Peyer's patch (tissue), 4 donors: ENCODE measurements at regions not wholly inside any gene's neighbourhood (a gene's known extent, or its start where the extent isn't known, plus 50 kb on each side); places are given as distances from the start of the nearest gene placed in this dataset.
A peak's percentile ranks its signal among the peaks of the same experiment; 100 is the strongest.

Experiments
- DNase-seq, 3 donors: peaks; one replicate each; pipeline ENCODE4 v3.0.0-alpha.2; 2017 to 2019
- H3K27ac ChIP-seq, 4 donors: fragments of 200-600 bp; sonication (generic); one replicate each; pipeline ENCODE4 v1.5.1; 2016 to 2019
- H3K27me3 ChIP-seq, 2 donors: fragments of 200-600 bp; sonication (generic); one replicate each; pipeline ENCODE4 v1.5.1; 2019
- H3K36me3 ChIP-seq, 3 donors: fragments of 200-600 bp; sonication (generic); one replicate each; pipeline ENCODE4 v1.5.1; 2016 to 2019
- H3K4me1 ChIP-seq, 4 donors: fragments of 200-600 bp; sonication (generic); one replicate each; pipeline ENCODE4 v1.5.1; 2016 to 2019
- H3K4me3 ChIP-seq, 4 donors: fragments of 200-600 bp; sonication (generic); 1 replicate in 3 of 4; 2 replicates in 1 of 4; pipeline ENCODE4 v1.5.1; 2016 to 2019; ENCODE audit warnings: mild to moderate bottlenecking in 1 of 4
- H3K9me3 ChIP-seq, 4 donors: fragments of 200-600 bp; sonication (generic); one replicate each; pipeline ENCODE4 v1.5.1; 2016 to 2019; ENCODE audit warnings: mild to moderate bottlenecking in 1 of 4
- POLR2A ChIP-seq, 2 donors: fragments of 450-650 bp; IDR thresholded peaks; one replicate each; pipeline ENCODE4 v1.5.1; 2017; ENCODE audit warnings: antibody characterized with exemption in 2 of 2, mild to moderate bottlenecking in 2 of 2, moderate library complexity in 2 of 2
- TF ChIP-seq, protein P1 (sequence below), 6 experiments: fragments of 450-650 bp in 4 of 6; fragments of 200-600 bp in 2 of 6; sonication (generic) in 1 of 6; IDR thresholded peaks; one replicate each; pipeline ENCODE4 v1.5.1; 2017 to 2019; ENCODE audit warnings: antibody characterized with exemption in 6 of 6, mild to moderate bottlenecking in 3 of 6, moderate library complexity in 1 of 6

DNA sequence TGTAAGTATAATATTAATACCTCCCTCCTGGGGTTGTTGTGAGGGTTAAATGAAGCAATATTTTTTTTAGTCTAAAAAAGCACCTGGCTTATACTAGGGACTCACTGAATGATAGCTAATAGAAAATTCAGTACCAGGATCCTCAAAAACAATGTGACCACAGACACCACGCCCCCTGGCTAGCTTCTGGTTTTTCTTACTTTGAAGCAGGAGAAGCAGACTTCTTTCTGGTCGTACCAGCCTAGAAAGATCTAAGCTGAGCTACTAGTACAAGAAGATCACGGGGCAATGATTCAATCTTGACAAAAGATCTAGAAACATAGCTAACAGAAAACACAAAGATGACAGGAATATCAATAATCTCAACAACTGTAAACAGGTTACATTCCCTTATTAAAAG is 218.5 kb upstream of the SLC30A5 start:
- DNase-seq = no peak
- Histone ChIP-seq H3K27ac (no peak overlapping the region), H3K4me3 (no peak overlapping the region), H3K4me1 (no peaks in the 10 kb centered on the region), H3K9me3 (no peaks in the 10 kb centered on the region), H3K36me3 (no peaks in the 10 kb centered on the region), H3K27me3 (no peaks in the 10 kb centered on the region)
- no peak for TF ChIP-seq POLR2A (IDR thresholded peaks at IDR 0.05)
- TF ChIP-seq, protein P1, sequence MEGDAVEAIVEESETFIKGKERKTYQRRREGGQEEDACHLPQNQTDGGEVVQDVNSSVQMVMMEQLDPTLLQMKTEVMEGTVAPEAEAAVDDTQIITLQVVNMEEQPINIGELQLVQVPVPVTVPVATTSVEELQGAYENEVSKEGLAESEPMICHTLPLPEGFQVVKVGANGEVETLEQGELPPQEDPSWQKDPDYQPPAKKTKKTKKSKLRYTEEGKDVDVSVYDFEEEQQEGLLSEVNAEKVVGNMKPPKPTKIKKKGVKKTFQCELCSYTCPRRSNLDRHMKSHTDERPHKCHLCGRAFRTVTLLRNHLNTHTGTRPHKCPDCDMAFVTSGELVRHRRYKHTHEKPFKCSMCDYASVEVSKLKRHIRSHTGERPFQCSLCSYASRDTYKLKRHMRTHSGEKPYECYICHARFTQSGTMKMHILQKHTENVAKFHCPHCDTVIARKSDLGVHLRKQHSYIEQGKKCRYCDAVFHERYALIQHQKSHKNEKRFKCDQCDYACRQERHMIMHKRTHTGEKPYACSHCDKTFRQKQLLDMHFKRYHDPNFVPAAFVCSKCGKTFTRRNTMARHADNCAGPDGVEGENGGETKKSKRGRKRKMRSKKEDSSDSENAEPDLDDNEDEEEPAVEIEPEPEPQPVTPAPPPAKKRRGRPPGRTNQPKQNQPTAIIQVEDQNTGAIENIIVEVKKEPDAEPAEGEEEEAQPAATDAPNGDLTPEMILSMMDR (IDR thresholded peaks at IDR 0.05) = no peak

DNA sequence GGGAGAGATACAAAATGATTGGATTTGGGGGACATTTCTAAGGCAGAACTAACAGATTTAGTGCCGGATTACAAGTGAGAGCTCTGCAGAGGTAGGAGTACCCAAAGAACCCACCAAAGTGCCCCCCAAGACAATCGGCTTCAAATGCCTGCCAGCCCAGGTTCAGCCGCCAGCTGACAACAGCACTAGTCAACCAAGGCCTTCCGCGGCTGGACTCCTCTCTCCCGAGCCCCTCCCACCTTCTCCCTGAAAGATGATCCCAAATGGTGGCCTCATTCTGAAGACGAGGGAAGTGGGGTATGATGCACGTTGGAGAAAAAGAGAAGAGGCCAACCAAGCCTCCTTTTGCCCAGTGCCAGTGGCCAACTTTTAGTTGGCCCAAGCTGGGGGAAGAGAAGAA is 210.4 kb upstream of the SLC30A5 start:
- no peaks in the 10 kb centered on the region for H3K9me3 ChIP-seq
- DNase-seq = no peak
- no peaks in the 10 kb centered on the region for H3K36me3 ChIP-seq
- no peaks in the 10 kb centered on the region for H3K4me1 ChIP-seq
- TF ChIP-seq, protein P1 (IDR thresholded peaks at IDR 0.05) = no peak
- TF ChIP-seq POLR2A (IDR thresholded peaks at IDR 0.05) = no peak
- no peak overlapping the region for H3K27ac ChIP-seq
- H3K27me3 ChIP-seq = no peaks in the 10 kb centered on the region
- no peak overlapping the region for H3K4me3 ChIP-seq

DNA sequence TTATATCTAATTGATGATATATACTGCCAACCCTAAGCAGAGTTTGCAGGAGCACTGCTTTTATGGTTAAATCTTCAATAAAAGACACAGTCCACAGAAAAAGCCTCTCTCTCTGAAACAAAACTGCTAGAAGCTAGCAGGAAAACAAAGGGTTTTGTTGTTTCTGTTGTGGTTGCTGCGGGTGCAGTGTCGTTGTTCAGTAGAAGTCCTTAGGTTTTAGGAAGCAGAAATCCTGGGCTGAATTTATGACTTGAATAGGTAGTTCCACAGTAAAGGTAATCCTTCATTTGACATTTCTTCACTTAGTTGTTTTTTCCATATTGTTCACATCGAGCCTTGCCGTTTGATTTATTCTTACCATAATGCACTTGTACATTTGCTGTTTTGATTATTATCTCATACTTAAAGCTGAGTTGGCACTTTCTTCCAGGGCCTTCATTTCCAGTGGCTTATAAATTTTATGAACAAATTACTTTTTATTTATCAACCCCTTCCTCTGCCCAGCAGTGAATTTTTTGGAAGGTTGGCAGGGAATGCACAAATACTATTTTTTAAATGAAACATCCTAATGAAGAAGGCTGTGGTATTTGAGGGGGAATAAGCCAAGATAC is 209.6 kb upstream of the SLC30A5 start:
- H3K9me3 ChIP-seq = no peaks in the 10 kb centered on the region
- DNase-seq = no peak
- H3K4me3 ChIP-seq = no peak overlapping the region
- H3K36me3 ChIP-seq = no peaks in the 10 kb centered on the region
- TF ChIP-seq POLR2A (IDR thresholded peaks at IDR 0.05) = no peak
- TF ChIP-seq, protein P1 (IDR thresholded peaks at IDR 0.05) = no peak
- no peaks in the 10 kb centered on the region for H3K27me3 ChIP-seq
- no peak overlapping the region for H3K27ac ChIP-seq
- no peaks in the 10 kb centered on the region for H3K4me1 ChIP-seq

DNA sequence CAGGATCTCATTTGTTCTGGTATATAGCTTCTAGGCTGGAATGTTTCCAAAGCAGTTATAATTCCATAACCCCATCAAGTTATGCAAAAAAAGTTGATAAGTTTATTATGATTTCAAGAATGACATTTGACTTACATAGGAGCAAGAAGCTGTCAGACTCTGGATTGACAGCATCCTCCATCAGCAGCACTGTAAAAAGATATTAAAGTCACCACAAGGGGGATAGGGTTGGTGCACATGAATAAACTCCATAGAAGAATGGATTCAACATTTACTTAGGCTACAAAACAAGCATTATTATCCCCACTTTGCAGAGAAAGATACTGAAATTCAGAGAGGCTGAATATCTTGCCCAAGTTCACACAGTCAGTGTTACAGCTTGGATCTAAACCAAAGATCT is 208.9 kb upstream of the SLC30A5 start:
- no peaks in the 10 kb centered on the region for H3K36me3 ChIP-seq
- no peak for TF ChIP-seq POLR2A (IDR thresholded peaks at IDR 0.05)
- TF ChIP-seq, protein P1 (IDR thresholded peaks at IDR 0.05) = peak in 3 of 6 experiments; percentile 14 to 22 (median 16)
- no peaks in the 10 kb centered on the region for H3K4me1 ChIP-seq
- H3K27ac ChIP-seq = no peak overlapping the region
- H3K4me3 ChIP-seq = no peak overlapping the region
- H3K9me3 ChIP-seq = no peaks in the 10 kb centered on the region
- DNase-seq = no peak
- H3K27me3 ChIP-seq = no peaks in the 10 kb centered on the region

DNA sequence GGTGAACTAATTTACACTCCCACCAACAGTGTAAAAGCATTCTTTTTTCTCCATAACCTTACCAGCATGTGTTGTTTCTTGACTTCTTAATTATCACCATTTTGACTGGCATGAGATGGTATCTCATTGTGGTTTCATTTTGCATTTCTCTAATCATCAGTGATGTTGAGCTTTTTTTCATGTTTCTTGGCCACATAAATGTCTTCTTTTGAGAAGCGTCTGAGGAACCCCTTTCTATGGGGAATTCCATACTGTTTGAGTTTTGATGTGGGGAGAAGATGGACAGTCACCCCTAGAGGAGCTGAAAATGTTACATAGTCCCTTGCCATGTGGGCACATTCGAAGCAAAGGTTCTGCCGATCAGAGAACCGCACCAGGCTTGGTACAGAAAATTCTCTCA is 207.0 kb upstream of the SLC30A5 start:
- Histone ChIP-seq H3K27ac (no peak overlapping the region), H3K4me3 (no peak overlapping the region), H3K36me3 (no peaks in the 10 kb centered on the region), H3K27me3 (no peaks in the 10 kb centered on the region), H3K9me3 (no peaks in the 10 kb centered on the region), H3K4me1 (no peaks in the 10 kb centered on the region)
- no peak for TF ChIP-seq POLR2A (IDR thresholded peaks at IDR 0.05)
- TF ChIP-seq, protein P1 (IDR thresholded peaks at IDR 0.05) = no peak
- DNase-seq = no peak

DNA sequence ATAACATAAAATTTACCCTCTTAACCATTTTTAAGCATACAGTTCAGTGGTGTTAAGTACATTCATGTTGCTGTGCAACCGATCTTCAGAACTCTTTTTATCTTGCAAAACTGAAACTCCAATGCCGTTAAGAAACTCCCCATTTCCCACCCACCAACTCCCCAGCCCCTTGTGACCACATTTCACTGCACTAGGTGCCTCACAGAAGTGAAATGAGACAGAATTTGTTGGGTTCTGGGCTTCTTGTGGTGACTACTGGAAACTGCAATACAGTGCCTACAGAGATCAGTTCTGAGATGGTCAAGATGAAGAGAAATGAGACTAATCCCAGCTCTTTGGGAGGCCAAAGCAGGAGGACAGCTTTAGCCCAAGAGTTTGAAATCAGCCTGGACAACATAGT is 202.1 kb upstream of the SLC30A5 start:
- Histone ChIP-seq H3K27ac (no peak overlapping the region), H3K27me3 (no peaks in the 10 kb centered on the region), H3K36me3 (no peaks in the 10 kb centered on the region), H3K4me3 (no peak overlapping the region), H3K9me3 (no peaks in the 10 kb centered on the region), H3K4me1 (no peaks in the 10 kb centered on the region)
- TF ChIP-seq POLR2A (IDR thresholded peaks at IDR 0.05) = no peak
- TF ChIP-seq, protein P1 (IDR thresholded peaks at IDR 0.05) = no peak
- no peak for DNase-seq
